Activated CD4-positive, alpha-beta T cell treated with anti-CD3 and anti-CD28 coated beads for 1 hour (primary cell): ENCODE measurements at regions not wholly inside any gene's neighbourhood (a gene's known extent, or its start where the extent isn't known, plus 50 kb on each side); places are given as distances from the start of the nearest gene placed in this dataset.
"Not testable (repeated sequence)": the region's sequence is repeated elsewhere in the genome, so short reads cannot be mapped to it uniquely, and the experiment has no call there.

Source experiments
- DNase-seq: peaks from one replicate; pipeline ENCODE4 v3.0.0-alpha.2; 2020

GRCh38 chr17:45650561-45650960 lies 133.6 kb upstream of the CRHR1 start:
- DNase-seq, result no peak

DNA sequence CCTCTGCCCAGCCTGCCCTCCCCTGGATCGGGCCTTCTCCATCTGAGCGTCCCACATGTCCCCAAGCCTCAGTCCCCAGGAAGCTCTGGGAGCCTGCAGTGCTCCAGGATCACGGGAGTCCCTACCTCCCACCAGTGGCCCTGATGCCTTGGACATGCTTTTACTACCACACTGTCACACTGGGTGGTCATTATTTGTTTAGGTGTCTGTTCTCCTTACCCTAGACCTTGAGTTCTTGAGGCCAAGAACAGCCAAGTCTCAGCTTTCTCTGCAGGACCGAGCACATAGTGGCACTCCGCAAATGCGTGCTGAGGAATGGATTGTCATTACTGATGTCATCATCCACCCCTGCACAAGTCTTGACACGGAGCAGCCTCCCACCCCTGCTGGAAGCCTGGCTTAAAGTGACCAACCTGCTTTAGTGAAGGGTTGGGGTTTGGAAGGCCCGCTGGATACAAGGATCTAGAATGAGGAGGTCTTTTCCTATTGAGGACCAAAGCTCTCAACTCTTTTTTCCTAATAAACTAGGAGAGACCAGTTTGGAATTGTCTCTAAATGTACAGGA lies 132.9 kb upstream of the CRHR1 start:
- DNase-seq, result no peak

GRCh38 chr17:45653616-45654015 lies 130.5 kb upstream of the CRHR1 start:
- DNase-seq, result no peak

DNA sequence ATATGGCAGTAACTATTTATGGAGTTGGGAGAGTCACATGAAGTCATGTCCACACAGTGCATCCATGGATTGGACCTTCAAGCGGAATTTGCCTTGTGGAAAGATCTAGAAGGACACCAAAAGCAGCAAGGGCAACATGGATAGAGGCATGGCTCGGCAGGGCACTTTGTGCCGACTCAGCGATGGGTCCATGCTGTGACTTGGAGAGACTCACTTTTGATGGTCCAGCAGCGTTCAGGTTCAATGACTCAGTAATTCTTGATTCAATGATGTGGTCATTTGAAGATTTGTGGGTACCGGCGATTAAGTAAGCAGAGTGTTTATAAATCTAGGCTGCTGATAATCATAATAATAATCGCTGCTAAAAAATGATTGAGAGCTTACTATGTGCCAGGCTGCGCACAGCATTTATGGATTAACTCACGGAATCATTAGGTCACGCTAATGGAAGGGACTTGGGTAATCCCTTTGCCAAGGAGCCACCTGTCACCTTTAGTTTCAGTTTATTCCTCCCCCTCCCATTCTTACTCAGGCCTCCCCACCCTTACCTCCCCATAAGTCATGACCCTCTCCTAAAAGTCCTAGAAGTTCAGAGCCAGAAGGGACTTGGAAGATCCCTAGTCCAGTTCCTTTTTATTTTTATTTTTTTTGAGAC lies 127.5 kb upstream of the CRHR1 start:
- DNase-seq, result no peak

- no peak for DNase-seq
Observed at GRCh38 chr17:45660474-45660873, 123.6 kb upstream of the CRHR1 start.

- no peak for DNase-seq
Observed at GRCh38 chr17:45662432-45662831, 121.7 kb upstream of the CRHR1 start.

- DNase-seq, result no peak
Observed at GRCh38 chr17:45663772-45664171, 120.3 kb upstream of the CRHR1 start.

GRCh38 chr17:45664921-45665320 lies 119.2 kb upstream of the CRHR1 start:
- DNase-seq, result no peak

DNA sequence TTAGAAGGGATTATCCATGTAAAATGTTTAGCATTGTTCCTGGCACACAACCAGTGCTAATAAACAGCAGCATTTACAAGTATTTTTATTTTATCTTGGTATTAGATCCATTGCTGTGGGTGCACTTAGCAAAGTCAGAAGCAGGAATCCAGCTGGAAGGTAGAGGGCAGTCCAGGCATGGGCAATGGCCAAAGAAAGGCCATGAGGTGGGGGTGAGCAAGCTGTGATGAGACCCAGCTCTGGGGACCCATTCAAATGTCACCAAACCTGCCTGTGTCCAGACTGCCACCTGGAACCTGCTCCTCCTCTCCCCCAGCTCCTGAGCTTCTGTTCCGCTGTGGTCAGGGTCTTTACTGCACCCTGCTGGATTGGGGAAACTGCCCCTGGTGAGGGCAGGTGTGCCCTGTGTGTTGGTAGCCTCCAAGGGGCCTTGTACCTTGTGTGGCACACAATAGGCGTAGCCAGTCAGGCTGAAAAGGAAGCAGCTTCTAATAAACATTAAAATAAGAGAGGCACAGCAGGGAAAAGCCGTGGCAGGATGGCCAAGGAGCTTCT lies 118.0 kb upstream of the CRHR1 start:
- no peak for DNase-seq

- no peak for DNase-seq
Observed at GRCh38 chr17:45666641-45667040, 117.5 kb upstream of the CRHR1 start.

DNA sequence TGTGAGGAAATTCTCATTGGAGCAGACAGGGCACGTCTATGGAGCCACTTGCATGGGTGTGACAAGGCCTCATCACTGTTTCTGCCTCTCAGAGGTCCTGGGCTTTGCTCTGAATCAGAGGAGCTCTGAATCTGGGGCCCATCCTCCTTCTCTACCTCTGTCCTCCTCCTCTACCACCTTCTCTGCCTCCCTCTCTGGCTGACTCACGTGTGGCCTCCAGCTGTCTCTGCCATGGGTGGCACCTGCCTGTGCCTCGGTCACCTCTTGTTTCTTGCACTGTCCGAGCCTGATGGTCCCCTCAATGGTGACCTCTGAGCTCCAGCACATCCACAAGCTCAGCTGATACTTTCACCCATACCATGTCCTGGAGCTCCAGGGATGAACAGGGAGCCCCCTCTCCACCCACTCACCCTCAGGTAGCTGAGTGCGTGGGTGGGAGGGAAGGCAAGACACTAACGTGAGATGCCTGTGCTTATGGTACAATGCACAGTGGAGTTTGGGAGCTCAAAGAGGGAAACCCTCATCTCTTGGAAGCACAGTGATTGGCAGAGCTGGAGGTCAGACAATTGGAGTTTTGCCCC lies 116.4 kb upstream of the CRHR1 start:
- DNase-seq, result no peak

- no peak for DNase-seq
Observed at GRCh38 chr17:45668316-45668715, 115.8 kb upstream of the CRHR1 start.

GRCh38 chr17:45672301-45672700 lies 111.8 kb upstream of the CRHR1 start:
- DNase-seq, result no peak

DNA sequence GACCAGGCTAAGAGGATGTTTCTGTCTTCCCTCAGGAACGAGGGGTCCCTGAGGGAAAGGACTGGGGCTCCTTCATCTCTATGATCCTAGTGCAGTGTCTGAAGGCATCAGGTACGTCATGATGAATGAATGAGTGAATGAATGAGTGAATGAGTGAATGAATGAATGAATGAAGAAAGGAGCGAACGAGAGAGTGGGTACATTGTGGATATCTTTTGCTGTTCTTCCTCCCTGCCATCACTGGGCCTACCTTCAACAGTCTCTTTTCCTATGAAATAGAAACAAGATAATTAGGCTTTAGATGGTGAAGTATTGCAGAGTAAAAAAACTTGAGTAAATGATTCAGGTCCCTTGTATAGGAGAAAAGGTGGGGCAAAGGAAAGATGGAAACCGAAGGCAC lies 111.3 kb upstream of the CRHR1 start:
- DNase-seq, result no peak

DNA sequence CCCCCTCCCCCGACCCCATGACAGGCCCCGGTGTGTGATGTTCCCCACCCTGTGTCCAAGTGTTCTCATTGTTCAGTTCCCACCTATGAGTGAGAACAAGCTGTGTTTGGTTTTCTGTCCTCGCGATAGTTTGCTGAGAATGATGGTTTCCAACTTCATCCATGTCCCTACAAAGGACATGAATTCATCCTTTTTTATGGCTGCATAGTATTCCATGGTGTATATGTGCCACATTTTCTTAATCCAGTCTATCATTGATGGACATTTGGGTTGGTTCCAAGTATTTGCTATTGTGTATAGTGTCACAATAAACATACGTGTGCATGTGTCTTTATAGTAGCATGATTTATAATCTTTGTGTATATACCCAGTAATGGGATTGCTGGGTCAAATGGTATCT lies 110.4 kb upstream of the CRHR1 start:
- not testable (repeated sequence) for DNase-seq

GRCh38 chr17:45675012-45675411 lies 109.1 kb upstream of the CRHR1 start:
- no peak for DNase-seq

DNA sequence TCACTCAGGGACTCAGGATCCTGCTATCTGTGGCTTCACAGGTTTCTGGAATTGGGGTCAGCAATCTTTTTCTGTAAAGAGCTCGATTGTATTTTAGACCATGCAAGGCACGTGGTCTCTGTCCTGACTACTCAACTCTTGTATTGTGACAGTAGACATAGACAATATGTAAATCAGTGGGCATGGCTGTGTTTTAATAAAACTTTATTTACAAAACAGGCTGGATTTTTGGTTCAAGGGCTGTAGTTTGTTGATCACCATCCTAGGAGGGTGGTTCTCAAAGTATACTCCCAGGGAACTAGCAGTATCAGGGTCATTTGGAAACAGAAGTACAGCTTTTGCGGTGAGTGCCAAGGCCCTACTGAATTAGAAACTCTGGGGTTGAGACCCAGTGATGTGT lies 108.2 kb upstream of the CRHR1 start:
- no peak for DNase-seq

DNA sequence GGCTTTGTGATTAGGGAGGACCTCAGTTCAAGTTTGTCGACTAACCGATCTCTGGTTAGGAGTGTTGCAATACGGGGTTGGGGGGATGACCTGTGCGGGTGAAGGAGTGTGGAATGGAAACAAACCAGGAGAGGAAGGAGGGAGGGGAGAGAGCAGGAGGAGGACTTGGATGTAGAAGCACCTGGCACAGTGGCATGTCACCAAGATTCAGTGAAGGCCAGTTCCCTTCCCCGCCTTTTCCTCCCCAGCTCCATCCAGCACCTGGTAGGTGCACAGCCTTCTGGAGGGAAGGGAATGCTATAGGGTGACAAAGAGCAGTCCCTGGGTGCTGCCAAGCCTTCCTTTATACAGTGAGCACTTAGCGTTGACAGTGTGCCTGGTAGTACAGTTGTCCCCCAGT lies 107.4 kb upstream of the CRHR1 start:
- DNase-seq, result no peak

- no peak for DNase-seq
Observed at GRCh38 chr17:45677770-45678169, 106.3 kb upstream of the CRHR1 start.

- DNase-seq, result no peak
Observed at GRCh38 chr17:45679426-45679825, 104.7 kb upstream of the CRHR1 start.

DNA sequence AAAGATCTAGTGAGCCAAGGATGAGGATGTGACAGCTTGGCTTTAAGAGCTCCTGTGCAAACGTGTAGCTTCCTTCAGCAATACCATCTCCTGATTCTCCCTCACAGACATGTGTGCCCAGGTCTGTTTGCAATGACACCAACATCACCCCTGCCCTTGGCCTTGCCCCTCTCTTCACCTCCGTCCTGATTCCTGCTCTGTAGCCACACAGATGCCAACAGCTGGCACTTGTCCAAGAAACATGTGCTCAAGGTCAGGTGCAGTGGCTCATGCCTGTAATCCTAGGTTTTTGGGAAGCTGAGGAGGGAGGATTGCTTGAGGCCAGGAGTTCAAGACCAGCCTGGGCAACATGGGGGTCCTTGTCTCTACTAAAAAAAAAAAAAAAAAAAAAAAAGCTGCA lies 103.8 kb upstream of the CRHR1 start:
- no peak for DNase-seq

GRCh38 chr17:45681706-45682105 lies 102.4 kb upstream of the CRHR1 start:
- DNase-seq, result no peak

GRCh38 chr17:45686250-45686649 lies 97.9 kb upstream of the CRHR1 start:
- DNase-seq, result no peak

GRCh38 chr17:45687594-45687993 lies 96.5 kb upstream of the CRHR1 start:
- no peak for DNase-seq

GRCh38 chr17:45688353-45688752 lies 95.8 kb upstream of the CRHR1 start:
- no peak for DNase-seq
